GM21390 (cell line): ENCODE measurements at regions not wholly inside any gene's neighbourhood (a gene's known extent, or its start where the extent isn't known, plus 50 kb on each side); places are given as distances from the start of the nearest gene placed in this dataset.

Experiments
- ATAC-seq: cut with Tn5 transposase; IDR thresholded peaks from one replicate; pipeline ENCODE4 v1.9.1; 2021; ENCODE audit not compliant: unreplicated experiment

DNA sequence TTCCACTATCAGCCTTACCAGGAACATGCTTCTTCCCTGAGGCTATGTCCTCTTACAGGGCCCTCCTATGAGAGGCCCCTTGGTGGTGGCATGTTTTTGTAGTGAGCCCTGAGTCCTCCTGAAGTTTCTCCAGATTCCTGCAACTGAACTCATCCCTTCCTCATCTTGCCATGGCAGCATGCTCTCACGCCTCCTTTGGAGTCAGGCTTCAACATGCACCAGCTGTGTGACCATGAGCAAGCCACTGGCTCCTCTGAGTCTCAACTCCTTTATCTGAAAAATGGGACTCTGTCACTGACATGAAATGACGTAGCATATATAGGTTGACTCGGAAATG is 216.3 kb upstream of the TLE3 start:
- ATAC-seq, result no peak

DNA sequence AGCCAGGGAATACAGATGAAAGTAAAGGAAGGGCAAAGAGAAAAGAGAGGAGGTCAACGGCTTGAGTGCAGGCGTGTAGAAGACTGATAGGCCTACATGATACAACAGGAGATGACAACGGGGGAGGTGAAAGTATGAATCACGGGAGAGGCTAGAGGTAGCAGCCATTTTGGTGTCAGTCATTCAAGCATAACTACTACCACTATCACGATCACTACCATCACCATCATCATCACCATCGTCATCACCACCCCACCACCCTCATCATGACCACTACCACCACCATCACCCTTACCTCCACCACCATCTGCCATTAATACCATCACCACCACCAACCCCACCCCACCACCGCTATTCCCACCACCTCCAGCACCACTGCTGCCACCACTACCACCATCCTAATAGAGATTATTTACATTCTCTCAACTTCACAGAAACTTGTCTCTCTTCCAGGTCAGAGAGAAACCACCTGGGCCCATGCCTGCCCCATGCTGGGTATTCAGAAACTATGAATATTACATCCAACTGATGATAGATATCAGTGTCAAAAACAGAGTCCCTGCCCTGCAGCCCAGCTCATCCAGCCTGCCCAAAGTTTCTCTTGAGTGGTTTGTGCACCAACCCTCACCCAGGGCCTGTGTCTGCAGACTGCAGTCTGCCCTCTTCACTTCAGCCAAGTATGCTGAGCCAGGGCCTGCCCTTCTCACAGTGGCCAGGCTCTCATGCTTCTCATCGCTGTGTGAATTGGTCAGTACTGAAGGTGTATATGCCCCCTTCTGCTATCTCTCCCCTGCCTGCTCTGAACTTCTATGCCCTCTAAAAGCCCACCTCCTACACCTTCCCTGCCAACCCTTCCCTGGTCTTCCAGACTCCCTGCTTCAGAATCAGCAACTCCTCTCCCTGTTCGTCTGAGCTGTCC is 215.6 kb upstream of the TLE3 start:
- ATAC-seq, result no peak

DNA sequence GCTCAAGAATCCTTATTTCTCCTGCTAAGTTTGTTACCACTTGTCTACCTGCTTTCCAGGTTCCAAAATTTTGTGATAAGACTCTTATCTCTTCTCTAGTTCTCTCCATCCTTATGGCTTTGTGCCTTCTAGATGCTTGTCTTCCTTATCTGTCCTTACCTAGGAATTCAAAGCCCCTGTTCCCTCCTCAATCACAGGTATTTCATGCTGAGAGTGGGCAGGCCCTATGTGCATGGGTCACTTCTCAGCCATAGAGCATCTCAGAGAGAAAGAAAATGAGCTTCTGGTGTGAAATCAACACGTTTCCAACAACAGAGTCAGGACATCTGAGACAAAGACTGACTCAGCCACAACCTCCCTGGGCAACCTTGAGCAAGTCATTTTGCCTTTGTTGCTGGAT is 214.1 kb upstream of the TLE3 start:
- ATAC-seq, result no peak

DNA sequence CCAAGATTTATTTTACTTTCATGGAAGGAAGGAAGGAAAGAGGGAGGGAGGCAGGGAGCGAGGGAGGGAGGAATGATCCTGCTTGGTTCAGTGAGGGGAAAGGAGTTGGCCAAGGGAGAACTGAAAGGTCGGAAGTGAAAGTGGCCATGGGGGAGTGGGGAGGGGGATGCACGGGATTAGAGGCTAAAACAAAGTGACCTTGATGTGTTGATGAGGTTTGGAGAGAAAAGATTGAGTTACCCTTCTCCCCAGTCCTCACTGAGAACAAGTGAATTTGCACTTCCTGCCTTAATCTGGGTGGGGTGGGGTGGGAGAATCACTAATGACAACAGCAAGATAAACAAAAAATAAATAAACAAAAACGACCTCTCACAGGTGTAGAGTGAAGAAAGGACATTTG is 212.0 kb upstream of the TLE3 start:
- ATAC-seq, result no peak

DNA sequence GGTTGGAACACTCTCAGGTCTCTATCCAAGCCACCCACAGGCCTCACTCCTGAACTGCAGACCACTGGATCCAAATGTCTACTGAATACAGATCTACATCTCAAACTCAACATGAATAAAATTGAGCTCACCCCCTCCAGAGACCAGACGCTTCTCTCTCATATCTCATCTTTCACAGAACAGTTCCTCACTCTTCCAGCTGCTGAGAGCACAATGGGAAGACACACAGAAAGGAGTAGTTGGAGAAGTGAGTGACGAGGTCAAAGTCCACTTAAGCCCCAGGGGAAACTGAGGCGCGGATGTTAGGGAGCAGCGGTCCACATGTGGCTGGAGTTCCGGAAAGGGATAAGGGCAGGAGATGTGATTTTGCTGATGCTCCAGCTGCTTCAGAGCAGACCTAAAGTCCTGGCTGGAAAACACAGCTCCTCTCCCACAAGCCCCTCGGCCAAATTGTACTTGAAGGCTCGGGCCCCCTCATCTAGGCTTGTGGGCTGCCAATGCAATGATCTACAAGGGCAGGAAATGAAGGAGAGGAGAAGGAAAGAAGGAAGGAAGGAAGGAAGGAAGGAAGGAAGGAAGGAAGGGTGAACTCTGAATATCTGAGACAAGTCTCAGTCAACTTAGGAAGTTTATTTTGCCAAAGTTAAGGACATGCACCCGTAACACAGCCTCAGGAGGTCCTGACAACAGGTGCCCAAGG is 211.2 kb upstream of the TLE3 start:
- ATAC-seq, result no peak

DNA sequence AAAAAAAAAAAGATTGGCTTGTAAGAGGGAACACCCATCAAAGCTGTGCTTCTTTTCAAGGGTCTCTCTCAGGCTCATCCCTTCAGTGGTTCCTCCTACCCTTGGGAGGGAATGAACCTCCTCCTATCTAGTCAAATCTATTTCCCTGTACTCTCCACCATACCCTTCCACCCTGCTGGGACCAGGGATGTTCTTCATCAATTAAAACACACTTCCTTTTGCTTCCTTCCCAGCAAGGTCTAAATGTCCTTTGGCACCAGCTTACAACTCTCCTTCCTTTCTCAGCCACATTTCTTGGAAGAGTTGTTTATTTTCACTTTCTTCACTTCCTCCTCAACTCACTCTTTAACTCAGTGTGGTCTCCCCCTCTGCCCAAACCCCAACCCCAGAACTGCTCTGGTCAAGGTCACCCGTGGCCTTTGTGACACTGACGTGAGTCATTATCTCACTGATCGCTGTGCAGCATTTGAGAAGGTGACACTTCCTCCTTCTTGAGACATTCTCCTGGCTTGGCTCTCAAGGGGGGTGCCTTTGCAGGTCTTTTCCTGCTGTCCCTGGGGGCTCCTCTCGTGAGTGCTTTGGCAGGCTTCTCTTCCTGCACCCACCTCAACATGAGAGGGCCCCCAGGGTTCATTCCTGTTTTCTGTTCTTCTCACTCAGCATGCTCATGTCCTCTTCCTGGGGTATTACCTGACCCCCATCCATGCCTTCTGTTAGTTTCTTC is 210.5 kb upstream of the TLE3 start:
- peak; percentile 72 for ATAC-seq

DNA sequence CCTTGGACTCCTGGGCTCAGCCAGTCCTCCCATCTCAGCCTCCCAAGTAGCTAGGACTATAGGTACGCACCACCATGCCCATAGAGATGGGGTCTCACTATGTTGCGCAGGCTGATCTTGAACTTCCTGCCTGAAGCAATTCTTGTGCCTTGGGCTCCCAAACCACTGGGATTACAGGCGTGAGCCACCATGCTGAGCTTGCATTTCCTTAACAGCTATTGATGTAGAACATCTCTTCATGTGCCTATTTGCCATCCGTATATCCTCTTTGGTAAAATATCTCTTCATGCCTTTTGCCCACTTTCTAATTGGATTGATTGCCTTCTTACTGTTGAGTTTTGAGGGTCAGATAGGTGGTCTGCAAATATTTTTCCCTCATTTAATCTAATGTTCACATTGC is 208.9 kb upstream of the TLE3 start:
- ATAC-seq, result no peak

DNA sequence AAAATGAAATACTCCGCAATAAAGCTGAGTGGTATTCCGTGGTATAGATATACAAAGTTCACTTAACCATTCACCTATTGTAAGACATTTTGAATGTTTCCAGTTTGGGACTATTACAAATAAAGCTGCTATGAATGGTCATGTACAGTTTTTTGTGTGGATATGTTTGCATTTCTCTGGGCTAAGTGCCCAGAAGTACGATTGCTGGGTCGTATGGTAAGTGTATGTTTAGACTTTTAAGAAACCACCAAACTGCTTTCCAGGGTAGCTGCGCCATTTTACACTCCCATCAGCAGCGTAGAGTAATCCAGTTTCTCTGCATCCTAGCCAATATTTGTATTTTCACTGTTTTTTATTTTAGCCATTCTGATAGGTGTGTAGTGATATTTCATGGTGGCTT is 208.4 kb upstream of the TLE3 start:
- ATAC-seq, result no peak

DNA sequence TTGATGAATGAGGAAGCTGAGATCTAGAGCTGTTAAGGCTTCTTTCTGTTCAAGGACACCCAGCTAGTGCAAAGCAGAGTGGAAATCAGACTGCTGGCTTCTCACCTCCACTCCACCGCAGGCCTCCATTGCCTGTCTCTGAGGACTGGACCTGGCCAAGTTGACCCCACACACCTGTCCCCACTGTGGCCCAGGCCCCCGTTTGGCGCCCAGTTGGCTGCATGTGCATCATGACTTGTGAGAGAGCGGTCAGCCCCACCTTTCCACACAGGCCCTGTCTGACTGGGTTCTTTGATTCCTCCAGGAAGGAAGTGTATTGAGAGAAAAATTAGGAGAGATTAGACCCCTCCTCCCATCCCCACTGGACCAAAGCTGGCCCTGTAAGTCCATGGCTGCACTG is 206.3 kb upstream of the TLE3 start:
- ATAC-seq, result no peak

DNA sequence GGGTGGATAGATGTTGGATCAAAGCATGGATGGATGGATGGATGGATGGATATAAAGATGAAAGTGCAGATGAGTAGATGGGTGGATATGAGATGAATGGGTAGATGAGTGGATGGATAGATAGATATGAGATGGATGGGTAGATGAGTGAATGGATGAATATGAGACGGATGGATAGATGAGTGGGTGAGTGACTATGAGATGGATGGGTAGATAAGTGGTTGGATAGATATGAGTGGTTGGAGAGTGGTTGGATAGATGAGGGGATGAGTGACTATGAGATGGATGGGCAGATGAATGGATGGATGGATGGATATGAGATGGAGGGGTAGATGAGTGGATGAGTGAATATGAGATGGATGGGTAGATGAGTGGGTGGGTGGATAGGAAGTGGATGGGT is 204.6 kb upstream of the TLE3 start:
- no peak for ATAC-seq

DNA sequence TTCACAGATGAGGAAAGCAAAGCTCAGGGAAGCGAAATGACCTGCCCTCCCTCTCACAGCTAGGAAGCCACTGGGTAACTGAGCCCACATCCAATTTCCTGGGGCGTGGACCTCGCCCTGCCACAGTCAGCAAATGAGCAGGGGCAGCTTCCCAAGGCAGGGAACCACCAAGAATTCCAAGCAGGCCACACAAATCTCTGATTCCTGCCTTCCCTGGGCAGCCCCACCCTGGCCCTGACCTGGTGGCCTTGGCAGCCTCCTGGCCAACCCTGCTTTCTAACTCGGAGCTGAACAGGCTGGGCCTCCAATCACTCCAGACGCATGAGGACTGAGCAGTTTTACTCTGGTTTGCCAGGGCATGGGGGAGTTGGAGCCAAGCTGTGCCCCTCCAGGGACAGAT is 203.7 kb upstream of the TLE3 start:
- no peak for ATAC-seq

DNA sequence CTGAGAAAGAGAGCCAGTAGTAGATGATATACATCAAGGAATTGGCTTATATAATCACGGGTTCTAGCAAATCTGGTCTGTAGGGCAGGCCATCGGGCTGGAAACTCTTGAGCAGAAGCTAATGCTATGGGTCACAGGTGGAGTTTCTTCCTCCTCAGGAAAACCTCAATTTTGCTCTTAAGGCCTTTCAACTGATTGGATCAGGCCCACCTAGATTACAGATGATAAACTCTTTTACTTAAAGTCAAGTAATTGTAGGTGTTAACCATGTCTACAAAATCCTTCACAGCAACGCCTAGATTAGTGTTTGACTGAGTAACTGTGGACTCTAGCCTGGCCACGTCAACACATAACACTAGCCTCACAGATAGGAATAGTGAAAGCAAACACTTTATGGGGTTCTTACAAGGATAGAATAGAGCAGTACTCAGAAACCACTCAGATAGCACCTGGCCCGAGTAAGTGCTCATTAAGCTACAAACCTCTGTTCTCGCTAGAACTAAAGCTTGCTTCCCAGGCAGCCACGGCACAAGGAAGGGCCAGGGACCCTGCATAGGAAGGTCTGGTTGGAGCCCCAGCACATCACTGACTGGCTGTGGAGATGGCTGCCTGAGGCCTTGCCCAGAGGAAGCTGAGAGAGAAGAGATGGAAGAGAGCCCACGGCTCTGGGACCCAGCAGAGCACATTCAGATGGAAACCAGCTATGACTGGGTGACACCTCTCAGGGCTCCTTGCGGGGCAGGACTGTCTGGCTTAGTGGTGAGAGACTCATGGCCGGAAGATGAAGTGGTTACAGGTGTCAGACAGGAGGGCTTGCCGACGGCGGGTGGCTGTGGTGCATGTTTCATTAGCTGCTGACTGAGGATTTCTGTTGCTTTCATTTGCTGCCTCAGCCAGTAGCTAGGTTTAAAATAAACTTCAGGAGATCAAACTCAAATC is 202.5 kb upstream of the TLE3 start:
- ATAC-seq, result peak; percentile 99

DNA sequence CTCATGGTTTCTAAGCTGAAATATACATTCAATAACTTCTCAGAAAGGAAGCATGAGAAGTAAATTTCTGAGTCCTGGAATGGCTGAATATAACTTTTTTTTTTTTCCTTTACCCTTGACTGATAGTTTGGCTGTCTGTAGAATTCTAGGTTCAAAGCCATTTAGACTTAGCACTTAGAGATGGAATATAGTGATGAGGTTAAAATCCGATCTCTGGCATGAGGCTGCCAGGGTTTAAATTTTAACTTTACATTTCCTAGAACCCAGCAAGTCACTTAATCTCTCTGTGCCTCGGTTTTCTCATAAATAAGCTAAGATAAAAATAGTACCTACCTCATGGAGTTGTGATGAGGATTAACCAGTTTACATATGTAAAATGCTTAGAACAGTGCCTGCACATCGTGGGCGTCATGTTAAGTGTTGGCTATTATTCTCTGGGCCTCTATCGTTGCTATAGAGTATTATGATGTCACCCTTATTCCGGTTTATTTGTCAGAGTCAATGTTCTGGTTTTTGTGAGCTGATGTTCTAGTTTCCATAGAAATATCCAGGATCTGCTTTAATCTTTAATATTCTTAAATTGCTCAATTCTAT is 199.8 kb upstream of the TLE3 start:
- ATAC-seq, result no peak

DNA sequence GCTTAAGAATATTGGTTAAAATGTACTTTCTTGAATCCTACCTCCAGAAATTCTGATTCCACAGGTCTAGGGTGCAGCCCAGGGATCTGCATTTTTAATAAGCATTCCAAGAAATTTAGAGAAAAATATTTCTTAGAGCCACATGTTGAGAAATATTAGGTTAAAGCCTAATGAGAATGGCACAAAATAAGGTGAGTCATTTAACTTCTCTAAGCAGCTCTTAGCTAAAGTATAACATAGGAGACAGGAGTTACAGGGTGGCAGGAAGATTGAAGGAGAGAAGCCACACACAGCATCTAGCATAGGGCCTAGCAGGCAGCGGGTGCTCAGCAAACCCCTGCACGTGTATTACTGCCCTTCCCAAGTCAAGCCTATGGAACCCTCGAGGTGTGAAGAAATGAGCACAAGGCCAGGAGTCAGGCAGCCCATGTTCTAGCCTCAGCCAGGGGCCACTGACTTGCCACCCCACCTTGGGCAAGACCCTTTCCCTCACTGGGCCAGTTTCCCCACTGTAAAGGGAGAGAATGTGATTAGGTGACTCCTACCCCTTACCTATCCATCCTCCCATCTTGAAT is 197.1 kb upstream of the TLE3 start:
- ATAC-seq, result no peak

DNA sequence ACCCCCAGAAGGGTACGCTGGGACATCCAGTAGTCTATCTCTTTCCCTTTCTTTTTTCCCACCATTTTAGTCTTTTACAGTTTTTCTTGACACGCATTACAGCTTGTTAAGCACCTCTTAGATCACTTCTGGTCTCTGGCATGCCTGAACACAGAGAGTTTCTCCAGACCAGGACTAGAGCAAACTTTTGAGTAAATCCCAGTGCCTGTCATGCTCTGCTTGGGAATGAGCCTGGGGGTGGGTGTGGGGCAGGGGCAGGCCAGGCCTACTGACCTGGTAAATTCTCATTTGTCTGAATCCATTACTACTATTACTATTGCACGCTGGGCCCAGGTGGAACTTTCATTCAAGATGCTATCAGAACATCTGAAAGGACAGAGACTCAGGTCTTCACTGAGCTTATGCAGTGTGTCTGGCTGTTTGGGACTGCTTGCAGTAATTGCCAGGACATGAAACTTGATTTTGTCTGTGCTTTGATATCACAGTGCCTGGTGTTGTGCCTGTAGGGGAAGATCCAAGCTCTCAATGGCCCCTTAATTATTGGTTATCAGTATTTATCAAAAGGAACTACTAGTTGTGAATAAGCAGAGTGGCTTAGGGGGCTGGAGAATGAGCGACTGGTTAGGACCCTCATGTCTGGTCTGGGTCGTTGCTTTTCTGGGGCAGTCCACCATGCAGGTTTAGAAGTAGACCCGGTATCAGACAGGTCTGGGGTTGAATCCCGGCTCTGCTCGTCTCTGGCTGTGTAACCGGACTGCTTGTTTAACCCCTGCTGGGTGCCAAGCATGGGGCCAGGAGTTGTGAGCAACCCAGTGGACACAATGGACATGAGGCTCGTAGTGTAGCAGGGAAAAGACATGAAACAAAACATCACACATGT is 196.1 kb upstream of the TLE3 start:
- no peak for ATAC-seq

DNA sequence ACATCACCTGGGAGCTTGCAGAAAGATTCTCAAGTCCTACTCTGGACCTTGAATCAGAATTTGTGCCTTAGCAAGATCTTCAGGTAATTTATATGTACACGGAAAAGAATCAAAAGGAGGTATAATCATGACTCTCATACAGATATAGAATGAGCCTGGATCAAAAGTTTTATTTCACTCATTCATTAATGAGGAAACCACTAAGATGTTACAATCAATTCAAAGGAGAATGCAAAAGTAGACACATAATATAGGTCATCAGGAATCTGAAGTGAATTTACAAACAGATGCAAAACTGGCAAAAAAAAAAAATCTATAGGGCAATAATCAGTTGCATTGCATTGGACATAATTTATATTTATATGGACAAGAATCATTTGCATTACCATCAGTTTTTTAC is 195.4 kb upstream of the TLE3 start:
- ATAC-seq, result no peak

DNA sequence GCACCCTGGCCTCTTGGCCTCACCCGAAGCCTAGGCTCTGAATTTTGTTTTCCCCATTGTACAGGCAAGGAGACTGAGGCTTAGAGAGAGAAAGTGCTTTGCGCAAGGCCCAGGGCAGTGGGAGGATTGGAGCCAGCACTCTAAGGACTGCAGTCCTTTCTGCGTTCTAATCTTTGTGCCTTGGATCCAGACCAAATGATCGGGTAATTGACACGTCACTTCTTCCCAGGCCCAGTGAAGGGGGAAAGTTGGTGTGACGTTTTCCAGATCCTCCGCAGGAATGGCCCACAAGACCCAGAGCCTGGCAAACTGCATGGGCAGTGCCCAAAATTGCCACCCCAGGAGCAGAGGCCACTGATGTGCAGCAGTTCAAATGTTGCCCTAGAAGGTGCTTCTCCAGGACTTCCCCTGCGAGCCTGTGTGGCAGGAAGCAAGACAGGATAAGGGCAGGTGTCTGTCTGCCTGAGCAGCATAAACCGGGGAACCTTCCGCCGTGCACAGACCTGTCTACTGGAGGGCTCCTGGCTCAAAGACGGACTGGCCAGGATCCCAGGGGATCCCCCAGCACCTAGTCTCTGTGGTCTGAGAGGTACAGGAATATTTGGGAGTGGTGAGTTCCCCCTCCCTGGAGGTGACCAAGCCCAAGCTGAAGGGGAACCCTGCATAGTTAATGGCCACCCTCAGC is 194.5 kb upstream of the TLE3 start:
- ATAC-seq, result no peak

DNA sequence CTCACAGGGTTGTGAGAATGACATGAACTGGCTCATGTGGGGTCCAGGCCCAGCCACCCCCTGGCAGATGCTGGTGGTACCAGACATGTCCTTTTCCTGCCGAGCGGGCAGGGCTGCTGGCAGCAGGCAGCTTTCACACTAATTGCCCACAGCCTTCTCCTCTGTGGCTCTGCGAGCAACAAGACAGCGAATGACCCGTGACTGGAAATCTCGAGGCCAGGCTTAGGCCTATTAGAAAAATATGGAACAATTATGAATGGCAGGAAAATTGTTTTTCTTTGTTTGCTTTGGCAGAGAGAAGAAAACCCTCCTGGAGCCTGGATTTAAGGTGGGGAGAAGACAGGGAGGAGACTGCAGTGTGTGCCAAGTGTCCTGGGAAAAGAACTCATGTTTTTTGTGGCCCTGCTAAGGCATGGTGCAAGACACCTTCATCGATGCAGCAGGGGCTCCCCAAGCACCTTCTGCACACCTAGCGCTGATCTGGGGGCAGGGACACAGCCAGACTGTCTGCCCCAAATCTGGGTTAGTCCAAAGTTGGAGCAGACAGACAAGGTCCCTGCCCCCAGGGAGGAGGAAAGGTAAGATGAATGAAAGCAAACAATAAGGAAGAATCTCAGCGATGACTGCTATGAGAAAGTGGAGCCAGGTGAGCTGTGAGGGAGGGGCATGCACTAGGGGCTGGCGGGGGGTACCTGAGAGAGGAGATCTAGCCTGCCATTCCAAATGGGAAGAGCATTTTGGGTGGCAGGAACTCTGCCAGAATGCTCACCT is 193.8 kb upstream of the TLE3 start:
- no peak for ATAC-seq
